Hepatocyte (in vitro differentiated cells): ENCODE measurements at regions not wholly inside any gene's neighbourhood (a gene's known extent, or its start where the extent isn't known, plus 50 kb on each side); places are given as distances from the start of the nearest gene placed in this dataset.

Experiments used
- DNase-seq: peaks from one replicate; pipeline ENCODE4 v3.0.0-alpha.2; 2016; ENCODE audit warnings: low spot score
- H2AFZ ChIP-seq: fragments of 200-600 bp; sonication (generic); 2 replicates; pipeline ENCODE4 v1.6.0; 2016; ENCODE audit warnings: antibody characterized with exemption, mild to moderate bottlenecking
- H3K27ac ChIP-seq: fragments of 200-600 bp; sonication (generic); 2 replicates; pipeline ENCODE4 v1.5.1; 2016; ENCODE audit warnings: mild to moderate bottlenecking
- H3K27me3 ChIP-seq: fragments of 200-600 bp; sonication (generic); 2 replicates; pipeline ENCODE4 v1.6.1; 2016
- H3K36me3 ChIP-seq: fragments of 200-600 bp; sonication (generic); replicated peaks from 2 replicates; pipeline ENCODE4 v1.5.1; 2016; ENCODE audit warnings: low read depth; ENCODE audit not compliant: insufficient read depth
- H3K4me1 ChIP-seq: fragments of 200-600 bp; sonication (generic); 2 replicates; pipeline ENCODE4 v1.5.1; 2016; ENCODE audit warnings: mild to moderate bottlenecking, moderate library complexity; ENCODE audit not compliant: insufficient read depth
- H3K4me2 ChIP-seq: fragments of 200-600 bp; sonication (generic); 2 replicates; pipeline ENCODE4 v1.6.0; 2016
- H3K4me3 ChIP-seq: fragments of 200-600 bp; sonication (generic); 2 replicates; pipeline ENCODE4 v1.5.1; 2016; ENCODE audit warnings: mild to moderate bottlenecking
- H3K79me2 ChIP-seq: fragments of 200-600 bp; sonication (generic); 2 replicates; pipeline ENCODE4 v1.6.0; 2017; ENCODE audit warnings: mild to moderate bottlenecking
- H3K9me2 ChIP-seq: fragments of 200-600 bp; sonication (generic); replicated peaks from 2 replicates; pipeline ENCODE4 v1.6.0; 2017; ENCODE audit warnings: mild to moderate bottlenecking; ENCODE audit not compliant: insufficient read depth
- H3K9me3 ChIP-seq: fragments of 200-600 bp; sonication (generic); 2 replicates; pipeline ENCODE4 v1.5.1; 2016; ENCODE audit warnings: low read depth, mild to moderate bottlenecking
- H4K20me1 ChIP-seq: fragments of 200-600 bp; sonication (generic); 2 replicates; pipeline ENCODE4 v1.6.0; 2016; ENCODE audit warnings: mild to moderate bottlenecking; ENCODE audit not compliant: insufficient read depth, poor library complexity, severe bottlenecking
- CTCF ChIP-seq: fragments of 200-600 bp; sonication (generic); IDR thresholded peaks from 2 replicates; pipeline ENCODE4 v1.5.1; 2016; ENCODE audit warnings: antibody characterized with exemption, mild to moderate bottlenecking; ENCODE audit not compliant: poor library complexity
- EZH2 ChIP-seq: fragments of 200-600 bp; sonication (generic); IDR thresholded peaks from 2 replicates; pipeline ENCODE4 v1.6.1; 2016; ENCODE audit warnings: antibody characterized with exemption, mild to moderate bottlenecking, borderline replicate concordance
- EZH2phosphoT487 ChIP-seq: fragments of 200-600 bp; sonication (generic); IDR thresholded peaks from one replicate; pipeline ENCODE4 v1.6.1; 2018; ENCODE audit warnings: antibody characterized with exemption, mild to moderate bottlenecking, low read depth, moderate library complexity; ENCODE audit not compliant: unreplicated experiment, severe bottlenecking
- WGBS: methylation state at CpG from one replicate; pipeline ENCODE4 v1.1.6; 2016; ENCODE audit warnings: low lambda C conversion rate; ENCODE audit errors: missing lambda C conversion rate; 5-methylcytosine and 5-hydroxymethylcytosine counted together

GRCh38 chr5:54669845-54670244 is 152.3 kb downstream of the SNX18 start:
- no peak overlapping the region for H3K4me2 ChIP-seq
- WGBS = 57% methylated on average over 1 of the region's 1 CpG
- H3K27me3 ChIP-seq = no peaks in the 10 kb centered on the region
- no peak overlapping the region for H3K27ac ChIP-seq
- H3K79me2 ChIP-seq = no peaks in the 10 kb centered on the region
- no peaks in the 10 kb centered on the region for H3K9me2 ChIP-seq
- no peaks in the 10 kb centered on the region for H4K20me1 ChIP-seq
- H3K9me3 ChIP-seq = peaks cover 5% of the 10 kb centered on the region
- H3K4me1 ChIP-seq = no peaks in the 10 kb centered on the region
- H2AFZ ChIP-seq = no peak overlapping the region
- no peak for TF ChIP-seq CTCF
- TF ChIP-seq EZH2phosphoT487 = no peak
- TF ChIP-seq EZH2 = no peak
- no peak overlapping the region for H3K4me3 ChIP-seq
- DNase-seq = no peak
- no peaks in the 10 kb centered on the region for H3K36me3 ChIP-seq

GRCh38 chr5:54669285-54669684 is 151.7 kb downstream of the SNX18 start:
- H3K27me3 ChIP-seq = no peaks in the 10 kb centered on the region
- DNase-seq = no peak
- no peak overlapping the region for H3K4me2 ChIP-seq
- TF ChIP-seq CTCF (no peak), EZH2 (no peak), EZH2phosphoT487 (no peak)
- no peaks in the 10 kb centered on the region for H4K20me1 ChIP-seq
- H3K9me2 ChIP-seq = no peaks in the 10 kb centered on the region
- no peak overlapping the region for H3K27ac ChIP-seq
- no peak overlapping the region for H3K4me3 ChIP-seq
- H3K36me3 ChIP-seq = no peaks in the 10 kb centered on the region
- H3K79me2 ChIP-seq = no peaks in the 10 kb centered on the region
- no peaks in the 10 kb centered on the region for H3K4me1 ChIP-seq
- no peak overlapping the region for H2AFZ ChIP-seq
- WGBS = 74% methylated on average over 1 of the region's 1 CpG
- H3K9me3 ChIP-seq = peaks cover 5% of the 10 kb centered on the region

- no peaks in the 10 kb centered on the region for H3K27me3 ChIP-seq
- 92% methylated on average over 2 of the region's 2 CpGs for WGBS
- no peak for TF ChIP-seq EZH2phosphoT487
- TF ChIP-seq EZH2 = no peak
- TF ChIP-seq CTCF = no peak
Measured at GRCh38 chr5:54668096-54668495, 150.5 kb downstream of the SNX18 start.

GRCh38 chr5:54667136-54667535 is 149.6 kb downstream of the SNX18 start:
- Histone ChIP-seq H2AFZ (no peak overlapping the region), H3K36me3 (no peaks in the 10 kb centered on the region), H3K4me2 (no peak overlapping the region), H3K4me1 (no peaks in the 10 kb centered on the region), H3K27me3 (no peaks in the 10 kb centered on the region), H3K9me3 (peaks cover 5% of the 10 kb centered on the region), H3K79me2 (no peaks in the 10 kb centered on the region), H3K4me3 (no peak overlapping the region), H3K27ac (no peak overlapping the region), H3K9me2 (no peaks in the 10 kb centered on the region), H4K20me1 (no peaks in the 10 kb centered on the region)
- TF ChIP-seq CTCF = no peak
- TF ChIP-seq EZH2phosphoT487 = no peak
- no peak for TF ChIP-seq EZH2
- whole genome bisulfite sequencing = 66% methylated on average over 3 of the region's 3 CpGs
- no peak for DNase-seq

More at GRCh38 chr5:54668096-54668495, 150.5 kb downstream of the SNX18 start:
- Histone ChIP-seq H3K4me2 (no peak overlapping the region), H3K79me2 (no peaks in the 10 kb centered on the region), H3K9me2 (no peaks in the 10 kb centered on the region), H3K9me3 (peaks cover 5% of the 10 kb centered on the region), H3K4me1 (no peaks in the 10 kb centered on the region), H3K4me3 (no peak overlapping the region), H3K36me3 (no peaks in the 10 kb centered on the region), H2AFZ (no peak overlapping the region), H4K20me1 (no peaks in the 10 kb centered on the region), H3K27ac (no peak overlapping the region)
- DNase-seq = no peak
